ENCODE measurements at regions not wholly inside any gene's neighbourhood (a gene's known extent, or its start where the extent isn't known, plus 50 kb on each side); places are given as distances from the start of the nearest gene placed in this dataset.

GRCh38 chrX:125203737-125204578, 115.7 kb upstream of the TEX13C start (continued):
- no peak for TF ChIP-seq ZBTB14 (CRISPR knock-in tag; IDR thresholded peaks at IDR 0.05)
- TF ChIP-seq, protein P1, sequence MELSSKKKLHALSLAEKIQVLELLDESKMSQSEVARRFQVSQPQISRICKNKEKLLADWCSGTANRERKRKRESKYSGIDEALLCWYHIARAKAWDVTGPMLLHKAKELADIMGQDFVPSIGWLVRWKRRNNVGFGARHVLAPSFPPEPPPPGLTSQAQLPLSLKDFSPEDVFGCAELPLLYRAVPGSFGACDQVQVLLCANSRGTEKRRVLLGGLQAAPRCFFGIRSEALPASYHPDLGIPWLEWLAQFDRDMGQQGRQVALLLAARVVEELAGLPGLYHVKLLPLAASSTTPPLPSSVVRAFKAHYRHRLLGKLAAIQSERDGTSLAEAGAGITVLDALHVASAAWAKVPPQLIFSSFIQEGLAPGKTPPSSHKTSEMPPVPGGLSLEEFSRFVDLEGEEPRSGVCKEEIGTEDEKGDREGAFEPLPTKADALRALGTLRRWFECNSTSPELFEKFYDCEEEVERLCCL (CRISPR knock-in tag; IDR thresholded peaks at IDR 0.05; ENCODE audit: borderline replicate concordance), result no peak

DNA sequence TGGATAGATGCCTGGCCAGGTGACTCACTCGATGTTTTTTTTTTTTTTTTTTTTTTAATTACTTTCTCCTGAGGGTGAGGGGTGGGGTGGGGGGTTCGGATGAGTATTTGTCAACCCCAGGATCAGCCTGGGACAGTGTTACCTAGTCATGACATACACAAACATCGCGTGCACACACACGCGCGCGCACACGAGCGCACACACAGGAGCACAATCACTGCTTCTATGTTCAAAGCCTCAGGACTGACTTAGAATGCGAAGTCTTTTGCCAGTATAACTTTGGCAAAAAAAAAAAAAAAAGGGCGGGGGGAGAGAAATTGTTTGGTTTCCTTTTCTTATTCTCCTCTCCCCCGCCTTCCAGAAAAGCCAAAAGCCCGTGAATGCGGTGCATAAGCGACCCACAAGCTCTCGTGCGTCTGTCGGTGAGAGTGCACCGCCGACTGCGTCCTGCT, 115.0 kb upstream of the TEX13C start:
- TF ChIP-seq SRSF1 (optimal IDR thresholded peaks at IDR 0.05; ENCODE audit: low read depth, low read length) (no peak), TBX2 (CRISPR knock-in tag; IDR thresholded peaks at IDR 0.05; ENCODE audit: borderline replicate concordance) (no peak), MIER2 (CRISPR knock-in tag; IDR thresholded peaks at IDR 0.05) (no peak), ZNF672 (CRISPR knock-in tag; IDR thresholded peaks at IDR 0.05) (no peak), KLF6 (CRISPR knock-in tag; IDR thresholded peaks at IDR 0.05) (no peak), NFRKB (IDR thresholded peaks at IDR 0.05) (no peak), ZNF746 (CRISPR knock-in tag; IDR thresholded peaks at IDR 0.05) (no peak), ZMAT5 (CRISPR knock-in tag; IDR thresholded peaks at IDR 0.05; ENCODE audit: borderline replicate concordance, low read depth) (no peak), ZZZ3 (CRISPR knock-in tag; IDR thresholded peaks at IDR 0.05; ENCODE audit: borderline replicate concordance) (no peak), PRPF4 (IDR thresholded peaks at IDR 0.05; ENCODE audit: low read depth, low read length, poor library complexity, severe bottlenecking) (no peak), ZNF138 (CRISPR knock-in tag; IDR thresholded peaks at IDR 0.05; ENCODE audit: low read depth) (no peak)
- TF ChIP-seq, protein P2, sequence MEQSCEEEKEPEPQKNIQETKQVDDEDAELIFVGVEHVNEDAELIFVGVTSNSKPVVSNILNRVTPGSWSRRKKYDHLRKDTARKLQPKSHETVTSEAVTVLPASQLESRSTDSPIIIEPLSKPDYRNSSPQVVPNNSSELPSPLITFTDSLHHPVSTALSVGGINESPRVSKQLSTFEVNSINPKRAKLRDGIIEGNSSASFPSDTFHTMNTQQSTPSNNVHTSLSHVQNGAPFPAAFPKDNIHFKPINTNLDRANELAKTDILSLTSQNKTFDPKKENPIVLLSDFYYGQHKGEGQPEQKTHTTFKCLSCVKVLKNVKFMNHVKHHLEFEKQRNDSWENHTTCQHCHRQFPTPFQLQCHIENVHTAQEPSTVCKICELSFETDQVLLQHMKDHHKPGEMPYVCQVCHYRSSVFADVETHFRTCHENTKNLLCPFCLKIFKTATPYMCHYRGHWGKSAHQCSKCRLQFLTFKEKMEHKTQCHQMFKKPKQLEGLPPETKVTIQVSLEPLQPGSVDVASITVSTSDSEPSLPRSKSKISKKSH (CRISPR knock-in tag; IDR thresholded peaks at IDR 0.05; ENCODE audit: borderline replicate concordance), result no peak
- TF ChIP-seq, protein P3, sequence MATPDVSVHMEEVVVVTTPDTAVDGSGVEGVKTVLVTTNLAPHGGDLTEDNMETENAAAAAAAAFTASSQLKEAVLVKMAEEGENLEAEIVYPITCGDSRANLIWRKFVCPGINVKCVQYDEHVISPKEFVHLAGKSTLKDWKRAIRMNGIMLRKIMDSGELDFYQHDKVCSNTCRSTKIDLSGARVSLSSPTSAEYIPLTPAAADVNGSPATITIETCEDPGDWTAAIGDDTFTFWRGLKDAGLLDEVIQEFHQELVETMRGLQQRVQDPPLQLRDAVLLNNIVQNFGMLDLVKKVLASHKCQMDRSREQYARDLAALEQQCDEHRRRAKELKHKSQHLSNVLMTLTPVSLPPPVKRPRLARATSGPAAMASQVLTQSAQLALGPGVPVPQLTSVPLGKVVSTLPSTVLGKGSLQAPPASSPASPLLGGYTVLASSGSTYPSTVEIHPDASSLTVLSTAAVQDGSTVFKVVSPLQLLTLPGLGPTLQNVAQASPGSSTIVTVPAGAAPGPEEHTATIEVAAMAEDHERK (CRISPR knock-in tag; IDR thresholded peaks at IDR 0.05; ENCODE audit: low read depth), result no peak
- POLR2A ChIA-PET, result no interaction called here
- intact Hi-C loops (cut with micrococcal nuclease; ENCODE audit: unreplicated experiment), result no loop called here
- no peak overlapping the region for H2AFZ ChIP-seq (ENCODE audit: low read length)
- DNase-seq (ENCODE audit: low spot score) (no peak), FAIRE-seq (no peak), ATAC-seq (no peak)
- no peaks in the 10 kb centered on the region for H3K9me3 ChIP-seq (ENCODE audit: low read length)
- no peak overlapping the region for H3K27ac ChIP-seq (ENCODE audit: extremely low read length, insufficient read depth, low read length)
- CTCF ChIA-PET (ENCODE audit: low intra/inter-chr PET ratio, low total read pairs), result no interaction called here
- no TSS peak for BruUV-seq (replicated peaks)
- H3K9ac ChIP-seq (ENCODE audit: insufficient read depth, low read depth, low read length), result no peak overlapping the region
- no peaks in the 10 kb centered on the region for H3K36me3 ChIP-seq (replicated peaks in 1 of 2; ENCODE audit: control insufficient read depth in 1 of 2, insufficient read depth in 2 of 2, low read length in 2 of 2)
- no peaks in the 10 kb centered on the region for H3K4me1 ChIP-seq (ENCODE audit: insufficient read depth, low read length)
- in situ Hi-C loops (cut with HindIII; ENCODE audit: extremely low pct_ligation_motif_present, low pct_unique_long_range_greater_than_20kb), result no loop called here
- no peaks in the 10 kb centered on the region for H4K20me1 ChIP-seq (ENCODE audit: insufficient read depth, low read length)
- no peaks in the 10 kb centered on the region for H3K79me2 ChIP-seq (ENCODE audit: insufficient read depth, low read length)
- H3K4me2 ChIP-seq (ENCODE audit: low read depth, low read length), result no peak overlapping the region
- WGBS (ENCODE audit: low lambda C conversion rate), result 11% methylated on average over 3 of the region's 22 CpGs
- no peak overlapping the region for H3K4me3 ChIP-seq (replicated peaks in 1 of 3; ENCODE audit: insufficient read depth in 1 of 3, low read depth in 2 of 3, low read length in 3 of 3)
- peaks cover 0 to 4% of the 10 kb centered on the region in 2 experiments; a peak in 2 of 5 replicates for H3K27me3 ChIP-seq (ENCODE audit: control insufficient read depth in 1 of 2, insufficient read depth in 2 of 2, low read length in 2 of 2)
